ENCODE measurements at regions not wholly inside any gene's neighbourhood (a gene's known extent, or its start where the extent isn't known, plus 50 kb on each side); places are given as distances from the start of the nearest gene placed in this dataset.
"Not testable (repeated sequence)": the region's sequence is repeated elsewhere in the genome, so short reads cannot be mapped to it uniquely, and the experiment has no call there.

DNA sequence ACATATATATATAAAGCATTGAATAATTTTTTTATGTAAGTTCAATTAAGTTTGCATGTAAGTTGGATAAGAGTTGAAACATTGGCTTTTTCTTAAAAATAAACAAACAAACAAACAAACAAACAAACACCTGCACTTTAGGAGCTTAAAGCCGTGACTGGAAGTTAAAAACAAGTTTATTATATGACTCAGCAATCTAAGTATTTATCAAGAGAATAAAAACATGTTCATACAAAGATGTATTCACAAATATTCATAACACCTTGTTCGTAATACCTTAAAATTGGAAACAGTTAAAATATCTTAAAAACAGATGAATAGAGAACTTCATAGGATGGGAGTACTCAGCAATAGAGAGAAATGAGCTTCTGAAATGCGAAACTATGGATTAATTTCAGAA lies 61.5 kb upstream of the ANXA1 start:
- TF ChIP-seq SPI1 (IDR thresholded peaks at IDR 0.05; ENCODE audit: borderline replicate concordance, low read depth), result no peak
- TF ChIP-seq, protein P1, sequence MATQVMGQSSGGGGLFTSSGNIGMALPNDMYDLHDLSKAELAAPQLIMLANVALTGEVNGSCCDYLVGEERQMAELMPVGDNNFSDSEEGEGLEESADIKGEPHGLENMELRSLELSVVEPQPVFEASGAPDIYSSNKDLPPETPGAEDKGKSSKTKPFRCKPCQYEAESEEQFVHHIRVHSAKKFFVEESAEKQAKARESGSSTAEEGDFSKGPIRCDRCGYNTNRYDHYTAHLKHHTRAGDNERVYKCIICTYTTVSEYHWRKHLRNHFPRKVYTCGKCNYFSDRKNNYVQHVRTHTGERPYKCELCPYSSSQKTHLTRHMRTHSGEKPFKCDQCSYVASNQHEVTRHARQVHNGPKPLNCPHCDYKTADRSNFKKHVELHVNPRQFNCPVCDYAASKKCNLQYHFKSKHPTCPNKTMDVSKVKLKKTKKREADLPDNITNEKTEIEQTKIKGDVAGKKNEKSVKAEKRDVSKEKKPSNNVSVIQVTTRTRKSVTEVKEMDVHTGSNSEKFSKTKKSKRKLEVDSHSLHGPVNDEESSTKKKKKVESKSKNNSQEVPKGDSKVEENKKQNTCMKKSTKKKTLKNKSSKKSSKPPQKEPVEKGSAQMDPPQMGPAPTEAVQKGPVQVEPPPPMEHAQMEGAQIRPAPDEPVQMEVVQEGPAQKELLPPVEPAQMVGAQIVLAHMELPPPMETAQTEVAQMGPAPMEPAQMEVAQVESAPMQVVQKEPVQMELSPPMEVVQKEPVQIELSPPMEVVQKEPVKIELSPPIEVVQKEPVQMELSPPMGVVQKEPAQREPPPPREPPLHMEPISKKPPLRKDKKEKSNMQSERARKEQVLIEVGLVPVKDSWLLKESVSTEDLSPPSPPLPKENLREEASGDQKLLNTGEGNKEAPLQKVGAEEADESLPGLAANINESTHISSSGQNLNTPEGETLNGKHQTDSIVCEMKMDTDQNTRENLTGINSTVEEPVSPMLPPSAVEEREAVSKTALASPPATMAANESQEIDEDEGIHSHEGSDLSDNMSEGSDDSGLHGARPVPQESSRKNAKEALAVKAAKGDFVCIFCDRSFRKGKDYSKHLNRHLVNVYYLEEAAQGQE (IDR thresholded peaks at IDR 0.05; ENCODE audit: insufficient replicate concordance, low read depth), result no peak
- no peak for TF ChIP-seq GABPA (IDR thresholded peaks at IDR 0.05; ENCODE audit: low read depth)
- Histone ChIP-seq H3K27me3 (ENCODE audit: insufficient read depth, poor library complexity, severe bottlenecking) (peaks cover 2% of the 10 kb centered on the region), H3K27ac (replicated peaks) (no peak overlapping the region), H3K4me3 (replicated peaks; ENCODE audit: insufficient read depth, low read length) (no peak overlapping the region)
- no peak for DNase-seq (ENCODE audit: low read depth in 1 of 2, low spot score in 1 of 2)

DNA sequence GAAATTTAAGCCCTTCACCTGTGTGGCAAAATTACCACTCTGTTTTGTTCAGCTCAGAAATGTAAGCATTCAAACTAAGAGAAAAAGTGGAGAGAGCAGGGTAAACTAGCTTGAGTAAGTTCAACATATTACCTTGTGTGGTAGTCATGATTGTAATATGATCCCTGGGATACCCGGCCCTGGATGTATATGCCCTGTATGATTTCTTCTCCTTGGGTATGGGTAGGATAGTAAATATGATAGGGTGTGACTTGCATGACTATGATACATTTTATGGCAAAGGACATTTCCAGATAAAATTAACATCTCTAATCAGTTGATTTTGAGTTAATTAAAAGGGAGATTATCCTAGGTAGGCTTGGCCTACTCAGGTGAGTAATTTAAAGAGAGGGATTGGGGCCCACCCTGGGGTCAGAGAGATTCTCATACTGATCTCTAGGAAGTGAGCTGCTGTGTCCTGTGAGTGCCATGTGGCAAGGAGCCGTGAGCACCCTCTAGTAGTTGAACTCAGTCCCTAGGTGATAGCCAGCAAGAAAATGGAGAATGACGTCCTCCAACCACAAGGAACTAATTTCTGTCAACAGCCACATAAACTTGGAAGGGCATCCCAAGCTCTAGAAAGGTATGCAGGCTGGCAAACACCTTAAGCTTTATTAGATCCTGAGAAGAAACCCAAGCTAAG lies 62.2 kb upstream of the ANXA1 start:
- no peak for TF ChIP-seq POLR2AphosphoS5 (IDR thresholded peaks at IDR 0.05; ENCODE audit: low read depth)
- TF ChIP-seq, protein P1 (IDR thresholded peaks at IDR 0.05; ENCODE audit: insufficient replicate concordance, low read depth), result no peak
- TF ChIP-seq GABPA (IDR thresholded peaks at IDR 0.05; ENCODE audit: low read depth), result no peak
- no peak for TF ChIP-seq SPI1 (IDR thresholded peaks at IDR 0.05; ENCODE audit: borderline replicate concordance, low read depth)
- TF ChIP-seq CTCF (IDR thresholded peaks at IDR 0.05; ENCODE audit: insufficient read depth, low read length), result no peak
- peaks cover 4% of the 10 kb centered on the region for H3K27me3 ChIP-seq (ENCODE audit: insufficient read depth, poor library complexity, severe bottlenecking)
- no peak overlapping the region for H3K4me3 ChIP-seq (replicated peaks; ENCODE audit: insufficient read depth, low read length)
- no peak for DNase-seq (ENCODE audit: low read depth in 1 of 2, low spot score in 1 of 2)
- no peak overlapping the region for H3K27ac ChIP-seq (replicated peaks)

DNA sequence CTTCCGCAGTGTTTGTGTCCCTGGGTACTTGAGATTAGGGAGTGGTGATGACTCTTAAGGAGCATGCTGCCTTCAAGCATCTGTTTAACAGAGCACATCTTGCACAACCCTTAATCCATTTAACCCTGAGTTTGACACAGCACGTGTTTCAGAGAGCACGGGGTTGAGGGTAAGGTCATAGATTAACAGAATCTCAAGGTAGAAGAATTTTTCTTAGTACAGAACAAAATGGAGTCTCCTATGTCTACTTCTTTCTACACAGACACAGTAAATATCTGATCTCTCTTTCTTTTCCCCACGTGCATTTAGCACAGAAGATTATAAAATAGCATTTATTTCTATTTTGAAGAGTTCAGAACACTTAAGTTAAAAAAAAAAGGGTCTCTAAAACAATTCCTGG lies 63.8 kb upstream of the ANXA1 start:
- not testable (repeated sequence) for H3K4me3 ChIP-seq (replicated peaks; ENCODE audit: insufficient read depth, low read length); H3K27ac ChIP-seq (replicated peaks); DNase-seq (ENCODE audit: low read depth in 1 of 2, low spot score in 1 of 2); H3K27me3 ChIP-seq (ENCODE audit: insufficient read depth, poor library complexity, severe bottlenecking)

DNA sequence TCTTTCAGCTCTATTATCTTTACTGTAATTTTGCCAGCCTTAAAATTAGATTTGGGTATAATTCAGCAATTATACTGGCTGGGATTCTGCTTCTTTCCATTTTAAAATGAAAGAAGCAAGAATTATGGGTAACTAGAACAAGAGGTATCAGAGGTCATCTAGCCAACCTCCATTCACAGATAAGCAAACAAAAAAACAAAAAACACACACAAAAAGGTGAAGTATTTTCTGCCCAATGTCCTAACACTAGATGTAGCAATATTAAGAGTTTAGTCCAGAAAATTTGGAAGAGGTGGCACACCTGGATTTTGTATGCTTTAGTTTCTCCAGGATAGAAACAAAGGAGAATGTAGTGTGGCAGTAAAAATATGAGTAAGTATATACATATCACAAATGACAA lies 68.1 kb upstream of the ANXA1 start:
- Histone ChIP-seq H3K4me3 (replicated peaks; ENCODE audit: insufficient read depth, low read length) (no peak overlapping the region), H3K27ac (replicated peaks) (no peak overlapping the region), H3K27me3 (ENCODE audit: insufficient read depth, poor library complexity, severe bottlenecking) (peaks cover 4% of the 10 kb centered on the region)
- DNase-seq (ENCODE audit: low read depth in 1 of 2, low spot score in 1 of 2), result no peak
- TF ChIP-seq CTCF (IDR thresholded peaks at IDR 0.05; ENCODE audit: insufficient read depth, low read length) (no peak), POLR2AphosphoS5 (IDR thresholded peaks at IDR 0.05; ENCODE audit: low read depth) (no peak), GABPA (IDR thresholded peaks at IDR 0.05; ENCODE audit: low read depth) (no peak), SPI1 (IDR thresholded peaks at IDR 0.05; ENCODE audit: borderline replicate concordance, low read depth) (no peak)
- TF ChIP-seq, protein P1 (IDR thresholded peaks at IDR 0.05; ENCODE audit: insufficient replicate concordance, low read depth), result no peak

Measured in HL-60 (cell line).